Fibroblast of mammary gland (primary cell): ENCODE measurements at regions not wholly inside any gene's neighbourhood (a gene's known extent, or its start where the extent isn't known, plus 50 kb on each side); places are given as distances from the start of the nearest gene placed in this dataset.

ENCODE experiments used
- DNase-seq: peaks from one replicate; pipeline ENCODE4 v3.0.0-alpha.2; 2010; ENCODE audit warnings: low read depth
- H3K4me3 ChIP-seq: 2 replicates; pipeline ENCODE4 v1.5.1; 2011; ENCODE audit warnings: low read depth, mild to moderate bottlenecking, low read length, moderate library complexity; ENCODE audit not compliant: control insufficient read depth
- CTCF ChIP-seq: conservative IDR thresholded peaks from 2 replicates; pipeline ENCODE4 v1.5.1; 2011; ENCODE audit warnings: low read depth, low read length, inconsistent platforms; ENCODE audit not compliant: control insufficient read depth, insufficient read depth

GRCh38 chr20:21004386-21005076 is 101.6 kb downstream of the LINC00237 start:
- DNase-seq: no peak
- TF ChIP-seq CTCF: no peak
- H3K4me3 ChIP-seq: no peak overlapping the region

- H3K4me3 ChIP-seq: no peak overlapping the region
- no peak for DNase-seq
- no peak for TF ChIP-seq CTCF
Measured at GRCh38 chr20:21003902-21004301, 102.3 kb downstream of the LINC00237 start.

GRCh38 chr20:21002486-21002885 is 103.7 kb downstream of the LINC00237 start:
- no peak overlapping the region for H3K4me3 ChIP-seq
- TF ChIP-seq CTCF: no peak
- no peak for DNase-seq

- H3K4me3 ChIP-seq: no peak overlapping the region
- no peak for TF ChIP-seq CTCF
- DNase-seq: no peak
Measured at GRCh38 chr20:20993372-20993771, 112.8 kb downstream of the LINC00237 start.

DNA sequence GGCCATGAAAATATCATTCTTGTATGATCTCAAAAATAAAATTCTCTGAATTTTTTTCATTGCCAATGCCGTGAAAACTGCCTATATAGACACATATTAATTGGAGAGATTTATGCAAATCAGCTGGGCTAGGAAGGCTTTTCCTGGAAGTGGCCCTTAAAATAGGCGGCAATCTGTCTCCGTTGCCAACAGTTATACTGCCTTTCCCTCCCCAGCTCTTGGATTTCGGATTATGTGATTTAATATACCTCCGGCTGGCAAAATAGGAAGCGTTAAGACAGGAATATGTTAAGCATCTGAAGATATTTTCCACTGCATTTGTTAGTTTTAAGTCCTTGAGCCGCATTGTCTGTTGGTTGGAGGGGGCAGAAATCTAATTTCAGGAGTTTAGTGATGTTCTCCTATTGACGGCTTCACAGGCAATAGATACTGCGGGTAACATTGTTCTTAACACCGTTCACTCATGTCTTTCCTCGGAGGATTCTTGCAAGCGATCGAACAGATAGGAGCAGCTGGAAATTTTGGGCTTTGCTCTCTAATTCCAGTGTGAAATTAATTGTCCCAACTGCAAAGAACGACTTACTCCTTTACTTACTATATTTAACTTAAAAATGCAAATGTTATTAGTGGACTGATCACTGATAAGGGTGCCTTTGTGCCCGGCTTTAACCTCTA is 113.3 kb downstream of the LINC00237 start:
- no peak for TF ChIP-seq CTCF
- no peak overlapping the region for H3K4me3 ChIP-seq
- no peak for DNase-seq

DNA sequence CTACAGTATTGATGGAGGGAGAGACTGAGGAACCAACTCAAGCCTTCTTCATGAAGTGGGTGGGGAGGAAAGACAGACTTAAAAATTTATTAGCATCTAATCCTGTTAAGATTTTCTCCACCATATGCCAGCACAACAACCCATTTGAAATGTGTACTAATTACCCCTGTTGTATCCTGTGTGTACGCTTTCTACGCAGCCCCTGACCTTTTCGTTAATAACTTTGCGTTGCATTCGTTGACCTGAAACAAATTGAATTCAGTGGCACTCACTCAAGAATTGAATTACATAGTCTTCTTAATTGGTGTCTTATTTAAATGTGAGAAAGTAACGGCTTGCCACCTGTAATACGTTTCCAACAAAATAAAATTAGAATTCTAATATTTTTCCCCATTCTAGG is 113.9 kb downstream of the LINC00237 start:
- TF ChIP-seq CTCF: no peak
- H3K4me3 ChIP-seq: no peak overlapping the region
- no peak for DNase-seq
